HCT116 (cell line): ENCODE measurements at regions not wholly inside any gene's neighbourhood (a gene's known extent, or its start where the extent isn't known, plus 50 kb on each side); places are given as distances from the start of the nearest gene placed in this dataset.

Source experiments
- CEBPB ChIP-seq: IDR thresholded peaks from 2 replicates; pipeline ENCODE4 v1.6.1; 2012; ENCODE audit warnings: low read depth
- EZH2 ChIP-seq: fragments of 200-600 bp; sonication (generic); IDR thresholded peaks from 2 replicates; pipeline ENCODE4 v1.6.1; 2017; ENCODE audit warnings: antibody characterized with exemption, mixed run types
- POLR2A ChIP-seq: IDR thresholded peaks from 2 replicates; pipeline ENCODE4 v1.7.0; 2011; ENCODE audit warnings: borderline replicate concordance; ENCODE audit not compliant: insufficient read depth, insufficient read length; ENCODE audit errors: extremely low read depth
- POLR2AphosphoS5 ChIP-seq: IDR thresholded peaks from 2 replicates; pipeline ENCODE4 v1.6.1; 2011; ENCODE audit warnings: mild to moderate bottlenecking, low read depth, low read length, moderate library complexity
- RAD21 ChIP-seq: IDR thresholded peaks from 2 replicates; pipeline ENCODE4 v1.6.1; 2012; ENCODE audit warnings: low read depth, mild to moderate bottlenecking
- ZFX ChIP-seq: fragments of 450-650 bp; IDR thresholded peaks from 2 replicates; pipeline ENCODE4 v1.6.1; 2017
- TF ChIP-seq, protein P1 (sequence below), 3 experiments: fragments of 200-600 bp in 1 of 3; sonication (generic) in 1 of 3; IDR thresholded peaks in 2 of 3; conservative IDR thresholded peaks in 1 of 3; 2 replicates each; pipeline ENCODE4 v1.5.1; 2012 to 2017; ENCODE audit warnings: low read depth in 2 of 3, low read length in 2 of 3, antibody characterized with exemption in 1 of 3, borderline replicate concordance in 1 of 3, control low read depth in 1 of 3, mild to moderate bottlenecking in 1 of 3, mixed read lengths in 1 of 3, mixed run types in 1 of 3, moderate library complexity in 1 of 3; ENCODE audit not compliant: insufficient read depth in 1 of 3
- TF ChIP-seq, protein P2 (sequence below): IDR thresholded peaks from 2 replicates; pipeline ENCODE4 v1.6.1; 2012; ENCODE audit warnings: low read depth

DNA sequence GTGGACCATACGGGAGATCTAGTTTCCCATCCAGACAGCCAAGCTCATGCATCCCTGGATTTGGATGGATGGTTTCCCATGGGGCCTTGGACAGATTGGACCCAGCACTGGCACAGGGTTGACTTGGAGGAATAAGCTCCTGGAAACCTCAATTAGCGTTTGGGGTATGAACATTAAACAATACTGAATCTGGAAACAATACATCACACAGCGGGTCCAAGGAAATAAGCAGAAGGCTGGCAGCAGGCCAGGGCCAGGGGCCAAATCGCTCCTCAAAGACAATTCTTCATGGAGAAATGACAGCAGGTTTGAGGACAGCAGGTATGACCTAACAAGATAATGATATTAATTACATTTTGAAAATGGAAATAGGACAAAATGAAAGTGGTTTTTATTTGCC is 540.6 kb downstream of the RIT2 start:
- TF ChIP-seq, protein P1, sequence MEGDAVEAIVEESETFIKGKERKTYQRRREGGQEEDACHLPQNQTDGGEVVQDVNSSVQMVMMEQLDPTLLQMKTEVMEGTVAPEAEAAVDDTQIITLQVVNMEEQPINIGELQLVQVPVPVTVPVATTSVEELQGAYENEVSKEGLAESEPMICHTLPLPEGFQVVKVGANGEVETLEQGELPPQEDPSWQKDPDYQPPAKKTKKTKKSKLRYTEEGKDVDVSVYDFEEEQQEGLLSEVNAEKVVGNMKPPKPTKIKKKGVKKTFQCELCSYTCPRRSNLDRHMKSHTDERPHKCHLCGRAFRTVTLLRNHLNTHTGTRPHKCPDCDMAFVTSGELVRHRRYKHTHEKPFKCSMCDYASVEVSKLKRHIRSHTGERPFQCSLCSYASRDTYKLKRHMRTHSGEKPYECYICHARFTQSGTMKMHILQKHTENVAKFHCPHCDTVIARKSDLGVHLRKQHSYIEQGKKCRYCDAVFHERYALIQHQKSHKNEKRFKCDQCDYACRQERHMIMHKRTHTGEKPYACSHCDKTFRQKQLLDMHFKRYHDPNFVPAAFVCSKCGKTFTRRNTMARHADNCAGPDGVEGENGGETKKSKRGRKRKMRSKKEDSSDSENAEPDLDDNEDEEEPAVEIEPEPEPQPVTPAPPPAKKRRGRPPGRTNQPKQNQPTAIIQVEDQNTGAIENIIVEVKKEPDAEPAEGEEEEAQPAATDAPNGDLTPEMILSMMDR (IDR thresholded peaks at IDR 0.05 in 2 of 3, conservative IDR thresholded peaks at IDR 0.05 in 1 of 3; ENCODE audit: borderline replicate concordance in 1 of 3, insufficient read depth in 1 of 3, low read depth in 2 of 3, low read length in 2 of 3): no peak
- TF ChIP-seq, protein P2, sequence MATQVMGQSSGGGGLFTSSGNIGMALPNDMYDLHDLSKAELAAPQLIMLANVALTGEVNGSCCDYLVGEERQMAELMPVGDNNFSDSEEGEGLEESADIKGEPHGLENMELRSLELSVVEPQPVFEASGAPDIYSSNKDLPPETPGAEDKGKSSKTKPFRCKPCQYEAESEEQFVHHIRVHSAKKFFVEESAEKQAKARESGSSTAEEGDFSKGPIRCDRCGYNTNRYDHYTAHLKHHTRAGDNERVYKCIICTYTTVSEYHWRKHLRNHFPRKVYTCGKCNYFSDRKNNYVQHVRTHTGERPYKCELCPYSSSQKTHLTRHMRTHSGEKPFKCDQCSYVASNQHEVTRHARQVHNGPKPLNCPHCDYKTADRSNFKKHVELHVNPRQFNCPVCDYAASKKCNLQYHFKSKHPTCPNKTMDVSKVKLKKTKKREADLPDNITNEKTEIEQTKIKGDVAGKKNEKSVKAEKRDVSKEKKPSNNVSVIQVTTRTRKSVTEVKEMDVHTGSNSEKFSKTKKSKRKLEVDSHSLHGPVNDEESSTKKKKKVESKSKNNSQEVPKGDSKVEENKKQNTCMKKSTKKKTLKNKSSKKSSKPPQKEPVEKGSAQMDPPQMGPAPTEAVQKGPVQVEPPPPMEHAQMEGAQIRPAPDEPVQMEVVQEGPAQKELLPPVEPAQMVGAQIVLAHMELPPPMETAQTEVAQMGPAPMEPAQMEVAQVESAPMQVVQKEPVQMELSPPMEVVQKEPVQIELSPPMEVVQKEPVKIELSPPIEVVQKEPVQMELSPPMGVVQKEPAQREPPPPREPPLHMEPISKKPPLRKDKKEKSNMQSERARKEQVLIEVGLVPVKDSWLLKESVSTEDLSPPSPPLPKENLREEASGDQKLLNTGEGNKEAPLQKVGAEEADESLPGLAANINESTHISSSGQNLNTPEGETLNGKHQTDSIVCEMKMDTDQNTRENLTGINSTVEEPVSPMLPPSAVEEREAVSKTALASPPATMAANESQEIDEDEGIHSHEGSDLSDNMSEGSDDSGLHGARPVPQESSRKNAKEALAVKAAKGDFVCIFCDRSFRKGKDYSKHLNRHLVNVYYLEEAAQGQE: no peak
- TF ChIP-seq POLR2AphosphoS5 (no peak), EZH2 (no peak), POLR2A (no peak), ZFX (no peak), CEBPB (no peak), RAD21 (no peak)
